ENCODE measurements at regions not wholly inside any gene's neighbourhood (a gene's known extent, or its start where the extent isn't known, plus 50 kb on each side); places are given as distances from the start of the nearest gene placed in this dataset.

GRCh38 chr7:131919920-131920709, 363.7 kb upstream of the PODXL start:
- Histone ChIP-seq H3K4me1 (no peaks in the 10 kb centered on the region), H3K36me3 (no peaks in the 10 kb centered on the region), H3K27ac (no peak overlapping the region), H3K4me3 (no peak overlapping the region), H3K9me3 (no peaks in the 10 kb centered on the region), H3K27me3 (no peaks in the 10 kb centered on the region)
- DNase-seq = no peak
- no peak for TF ChIP-seq CTCF (IDR thresholded peaks at IDR 0.05)
- intact Hi-C loops (cut with DNase I; ENCODE audit: low total_unique reads) = no loop called here

GRCh38 chr7:131911112-131911511, 354.7 kb upstream of the PODXL start:
- TF ChIP-seq CTCF (IDR thresholded peaks at IDR 0.05) = no peak
- H3K36me3 ChIP-seq = no peaks in the 10 kb centered on the region
- H3K9me3 ChIP-seq = no peaks in the 10 kb centered on the region
- H3K27ac ChIP-seq = no peak overlapping the region
- DNase-seq = no peak
- peaks cover 0 to 7% (median 0%) of the 10 kb centered on the region in 4 donors for H3K4me1 ChIP-seq
- intact Hi-C loops (cut with DNase I; ENCODE audit: low total_unique reads) = no loop called here
- H3K4me3 ChIP-seq = no peak overlapping the region
- peaks cover 0 to 47% of the 10 kb centered on the region in 2 donors for H3K27me3 ChIP-seq

DNA sequence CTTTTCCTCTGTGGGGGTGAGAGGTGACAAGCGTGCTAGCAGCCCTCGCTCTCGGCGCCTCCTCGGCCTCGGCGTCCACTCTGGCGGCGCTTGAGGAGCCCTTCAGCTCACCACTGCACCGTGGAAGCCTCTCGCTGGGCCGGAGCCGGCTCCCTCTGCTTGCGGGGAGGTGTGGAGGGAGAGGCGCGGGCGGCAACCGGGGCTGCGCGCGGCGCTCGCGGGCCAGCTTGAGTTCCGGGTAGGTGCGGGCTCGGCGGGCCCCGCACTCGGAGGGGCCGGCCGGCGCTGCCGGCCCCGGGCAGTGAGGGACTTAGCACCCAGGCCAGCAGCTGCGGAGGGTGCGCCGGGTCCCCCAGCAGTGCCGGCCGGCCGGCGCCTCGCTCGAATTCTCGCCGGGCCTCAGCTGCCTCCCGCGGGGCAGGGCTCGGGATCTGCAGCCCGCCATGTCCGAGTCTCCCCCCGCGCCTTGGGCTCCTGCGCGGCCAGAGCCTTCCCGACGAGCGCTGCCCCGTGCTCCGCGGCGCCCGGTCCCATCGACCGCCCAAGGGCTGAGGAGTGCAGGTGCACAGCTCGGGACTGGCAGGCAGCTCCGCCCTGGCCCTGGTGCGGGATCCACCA, 352.8 kb upstream of the PODXL start:
- TF ChIP-seq CTCF (IDR thresholded peaks at IDR 0.05) = no peak
- Histone ChIP-seq H3K27me3 (peaks cover 0 to 47% of the 10 kb centered on the region in 2 donors), H3K4me1 (peaks cover 0 to 7% (median 0%) of the 10 kb centered on the region in 4 donors), H3K36me3 (no peaks in the 10 kb centered on the region), H3K9me3 (no peaks in the 10 kb centered on the region), H3K4me3 (peak overlapping the region; percentile 22 to 42), H3K27ac (no peak overlapping the region)
- no peak for DNase-seq
- intact Hi-C loops (cut with DNase I; ENCODE audit: low total_unique reads) = no loop called here

DNA sequence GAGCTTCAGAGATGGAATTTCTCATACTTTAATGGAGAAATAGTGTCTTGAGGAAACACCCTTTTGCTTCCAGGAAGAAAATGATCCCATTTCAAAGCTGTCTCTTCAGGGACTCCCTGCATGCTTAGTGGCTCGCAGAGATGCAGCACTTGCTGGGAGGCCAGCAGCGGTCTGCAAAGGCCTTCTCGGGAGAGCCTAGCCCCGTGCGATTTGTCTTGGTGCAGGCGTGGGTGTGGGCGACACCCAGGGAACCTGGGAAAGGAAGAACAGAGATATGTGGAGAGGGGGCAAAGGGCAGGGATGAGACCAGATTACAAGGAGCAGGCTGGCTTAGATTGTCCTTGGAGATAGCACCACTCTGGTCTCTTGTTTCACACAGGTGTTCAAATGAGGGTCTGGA, 352.3 kb upstream of the PODXL start:
- intact Hi-C loops (cut with DNase I; ENCODE audit: low total_unique reads) = no loop called here
- TF ChIP-seq CTCF (IDR thresholded peaks at IDR 0.05) = no peak
- H3K27me3 ChIP-seq = peaks cover 0 to 47% of the 10 kb centered on the region in 2 donors
- H3K4me1 ChIP-seq = peaks cover 0 to 7% (median 0%) of the 10 kb centered on the region in 4 donors
- no peak overlapping the region for H3K4me3 ChIP-seq
- H3K36me3 ChIP-seq = no peaks in the 10 kb centered on the region
- DNase-seq = no peak
- H3K9me3 ChIP-seq = no peaks in the 10 kb centered on the region
- no peak overlapping the region for H3K27ac ChIP-seq

DNA sequence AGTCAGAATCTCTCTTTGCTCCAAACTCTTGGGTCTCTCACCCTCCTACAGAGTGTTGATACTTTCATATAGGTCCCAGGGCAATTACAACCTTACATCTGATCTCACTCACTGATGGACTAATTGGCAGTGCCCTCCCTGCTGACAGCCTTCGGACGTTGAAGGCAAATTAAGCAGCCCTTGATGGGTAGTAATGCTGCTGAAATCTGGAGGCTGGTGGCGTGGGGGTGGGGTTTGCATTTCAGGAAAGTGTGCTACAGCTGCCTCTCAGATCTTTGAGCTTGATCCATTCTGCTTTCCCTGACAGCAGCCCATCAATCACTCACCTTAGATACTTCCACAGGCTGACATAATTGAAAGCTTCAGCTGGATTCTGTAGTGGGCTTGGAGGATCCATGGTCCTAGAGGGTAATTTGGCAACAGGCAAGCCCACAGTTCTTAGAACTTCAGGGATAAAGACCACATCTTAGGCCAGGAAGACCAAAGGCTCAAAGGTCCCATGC, 349.1 kb upstream of the PODXL start:
- H3K9me3 ChIP-seq = peaks cover 0 to 11% (median 0%) of the 10 kb centered on the region in 3 donors
- H3K36me3 ChIP-seq = no peaks in the 10 kb centered on the region
- peaks cover 0 to 22% of the 10 kb centered on the region in 2 donors for H3K27me3 ChIP-seq
- intact Hi-C loops (cut with DNase I; ENCODE audit: low total_unique reads) = no loop called here
- DNase-seq = no peak
- H3K27ac ChIP-seq = no peak overlapping the region
- peaks cover 0 to 7% (median 0%) of the 10 kb centered on the region in 4 donors for H3K4me1 ChIP-seq
- H3K4me3 ChIP-seq = no peak overlapping the region
- TF ChIP-seq CTCF (IDR thresholded peaks at IDR 0.05) = no peak
